NCI-H1092 (cell line): ENCODE measurements at regions not wholly inside any gene's neighbourhood (a gene's known extent, or its start where the extent isn't known, plus 50 kb on each side); places are given as distances from the start of the nearest gene placed in this dataset.

Experiments used
- DNase-seq: peaks from one replicate; lab custom pipeline; 2025; lab: John Stamatoyannopoulos, UW

DNA sequence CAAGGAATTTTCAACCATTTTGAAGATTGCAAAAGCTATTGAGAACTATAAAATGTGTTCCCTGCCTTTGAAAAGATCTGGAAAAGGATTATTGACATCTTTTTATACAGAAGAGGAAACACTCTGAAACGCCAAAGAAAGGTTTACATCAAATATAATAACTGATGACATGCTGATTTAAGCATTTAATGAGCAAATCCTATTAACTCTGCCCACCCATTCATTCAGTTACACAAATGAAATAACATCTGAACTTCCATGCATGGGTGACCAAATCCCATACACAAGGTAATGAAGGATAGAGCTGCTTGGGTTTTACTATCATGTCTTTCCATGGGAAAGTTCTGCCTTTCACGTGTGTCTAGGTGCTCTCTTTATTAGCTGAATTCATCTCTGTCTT lies 589.4 kb upstream of the WWC1 start:
- no peak for DNase-seq

DNA sequence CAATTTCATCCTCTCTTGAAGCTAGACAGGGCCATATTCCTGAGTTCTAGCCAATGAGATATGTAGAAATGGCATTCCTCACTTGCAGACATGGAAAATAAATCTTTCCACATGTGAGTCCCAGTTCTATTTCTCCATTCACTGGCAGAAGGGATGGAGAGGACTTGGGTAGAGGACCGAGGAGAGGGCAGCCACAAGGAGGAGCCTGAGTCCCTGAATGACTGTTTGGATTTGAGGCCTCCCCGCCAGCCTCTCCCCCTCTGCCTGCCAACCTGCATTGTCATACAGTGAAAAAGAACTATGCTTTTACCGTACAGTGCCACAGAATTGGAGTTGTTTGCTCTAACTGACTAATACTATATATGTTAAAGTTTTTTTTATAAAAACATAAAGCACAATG lies 583.0 kb upstream of the WWC1 start:
- DNase-seq = no peak

- DNase-seq = no peak
Measured at GRCh38 chr5:167709625-167710024, 581.8 kb upstream of the WWC1 start.

DNA sequence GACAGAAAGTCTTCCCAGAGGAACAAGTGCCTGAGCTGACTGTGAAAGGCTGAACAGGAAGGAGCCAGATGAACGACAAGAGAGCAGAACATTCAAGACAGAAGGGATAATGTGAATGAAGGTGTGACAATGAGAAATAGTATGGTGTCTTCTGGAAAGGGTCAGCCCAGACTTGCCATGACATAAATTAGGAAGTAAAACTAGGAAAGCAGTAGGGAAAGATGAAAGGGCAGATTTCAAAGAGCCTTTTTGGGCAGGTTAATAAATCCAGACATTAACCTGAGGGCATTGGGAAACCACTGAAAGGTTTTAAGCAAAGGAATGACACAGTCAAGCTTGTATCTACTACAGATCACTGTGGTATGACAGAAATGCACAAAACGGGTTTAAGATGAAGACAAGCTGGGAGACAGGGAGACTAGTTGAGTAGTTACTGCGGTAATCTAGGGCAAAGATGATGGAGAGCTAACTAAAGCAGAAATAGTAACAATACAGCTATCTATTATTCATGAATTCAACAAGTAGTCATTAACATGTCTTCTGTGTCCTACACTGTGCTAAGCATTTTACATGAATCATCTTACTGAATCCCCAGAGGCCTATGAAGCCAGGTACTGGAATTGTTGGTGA lies 580.9 kb upstream of the WWC1 start:
- no peak for DNase-seq

GRCh38 chr5:167712986-167713585 lies 578.4 kb upstream of the WWC1 start:
- no peak for DNase-seq

- DNase-seq = no peak
Measured at GRCh38 chr5:167713896-167714295, 577.5 kb upstream of the WWC1 start.

- DNase-seq = no peak
Measured at GRCh38 chr5:167716126-167716775, 575.2 kb upstream of the WWC1 start.

- DNase-seq = no peak
Measured at GRCh38 chr5:167720259-167720658, 571.2 kb upstream of the WWC1 start.

GRCh38 chr5:167720676-167721260 lies 570.7 kb upstream of the WWC1 start:
- no peak for DNase-seq

GRCh38 chr5:167721926-167722440 lies 569.5 kb upstream of the WWC1 start:
- no peak for DNase-seq

GRCh38 chr5:167723254-167723871 lies 568.1 kb upstream of the WWC1 start:
- DNase-seq = peak; percentile 11

GRCh38 chr5:167725264-167725663 lies 566.2 kb upstream of the WWC1 start:
- DNase-seq = no peak

DNA sequence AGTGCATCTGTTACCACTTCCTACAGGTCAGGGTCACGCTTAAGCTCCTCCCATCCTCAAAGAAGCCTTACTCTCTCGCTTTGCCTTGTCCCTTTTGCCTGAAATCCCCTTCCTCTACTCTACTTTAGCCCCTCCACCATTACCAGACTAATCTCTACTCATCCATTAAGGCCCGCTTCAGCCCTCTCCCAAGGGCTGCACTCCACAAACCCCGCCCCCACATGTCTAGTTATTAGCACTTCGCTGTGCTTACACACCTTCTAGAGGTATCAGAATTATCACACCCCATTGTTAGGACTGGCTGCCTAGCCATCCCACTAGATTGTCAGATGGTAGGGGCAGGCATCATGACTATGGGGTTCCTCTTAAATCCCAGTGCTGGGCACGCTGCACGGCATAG lies 565.7 kb upstream of the WWC1 start:
- no peak for DNase-seq

GRCh38 chr5:167726642-167727041 lies 564.8 kb upstream of the WWC1 start:
- DNase-seq = no peak

GRCh38 chr5:167730121-167730520 lies 561.3 kb upstream of the WWC1 start:
- DNase-seq = no peak

- no peak for DNase-seq
Measured at GRCh38 chr5:167730656-167731055, 560.8 kb upstream of the WWC1 start.

DNA sequence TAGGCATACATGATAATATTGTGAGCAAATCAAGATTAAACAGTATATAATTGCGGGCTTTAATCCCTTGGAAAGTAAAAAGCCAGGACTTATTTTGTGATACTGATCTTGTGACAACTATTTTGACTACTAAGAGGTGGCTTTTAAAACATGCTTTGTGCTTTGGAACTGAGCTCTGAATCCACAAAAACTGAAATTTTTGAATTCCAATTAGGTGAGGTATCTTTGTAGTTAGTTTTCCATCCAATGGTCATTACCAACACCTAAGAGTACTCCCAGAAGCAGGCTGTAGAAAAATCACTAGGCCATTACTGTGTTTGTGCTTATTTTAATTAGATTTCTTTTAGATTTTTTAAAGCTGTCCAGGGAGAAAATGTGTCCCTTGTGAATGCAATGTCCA lies 559.5 kb upstream of the WWC1 start:
- DNase-seq = no peak

- DNase-seq = no peak
Measured at GRCh38 chr5:167732499-167732898, 558.9 kb upstream of the WWC1 start.

- no peak for DNase-seq
Measured at GRCh38 chr5:167736992-167737391, 554.5 kb upstream of the WWC1 start.

GRCh38 chr5:167743695-167744464 lies 547.6 kb upstream of the WWC1 start:
- DNase-seq = no peak

- DNase-seq = no peak
Measured at GRCh38 chr5:167745868-167746267, 545.6 kb upstream of the WWC1 start.

- DNase-seq = no peak
Measured at GRCh38 chr5:167750586-167750985, 540.9 kb upstream of the WWC1 start.
